Stimulated activated naive CD8-positive, alpha-beta T cell treated with anti-CD3 and anti-CD28 coated beads, Interleukin-15, amount 100 ng/mL, for 72 hours (primary cell): ENCODE measurements at regions not wholly inside any gene's neighbourhood (a gene's known extent, or its start where the extent isn't known, plus 50 kb on each side); places are given as distances from the start of the nearest gene placed in this dataset.

ENCODE experiments used
- ATAC-seq: fragments of 150-1000 bp; cut with Tn5 transposase; 2 replicates; pipeline ENCODE4 v1.10.0; 2021; ENCODE audit warnings: mild to moderate bottlenecking, moderate library complexity
- DNase-seq, 2 donors: peaks; one replicate each; pipeline ENCODE4 v3.0.0; 2021 to 2022
- H3K27ac Mint-ChIP-seq, 2 donors: one replicate each; pipeline ENCODE4 v1.8.0; 2022; ENCODE audit warnings: mild to moderate bottlenecking in 2 of 2, mixed read lengths in 2 of 2, moderate library complexity in 2 of 2
- H3K27me3 Mint-ChIP-seq: one replicate; pipeline ENCODE4 v1.8.0; 2022; ENCODE audit warnings: mixed read lengths
- H3K4me1 Mint-ChIP-seq: one replicate; pipeline ENCODE4 v1.8.0; 2022; ENCODE audit warnings: mild to moderate bottlenecking, mixed read lengths
- H3K4me3 Mint-ChIP-seq, 2 donors: one replicate each; pipeline ENCODE4 v1.8.0; 2022; ENCODE audit warnings: mild to moderate bottlenecking in 2 of 2, mixed read lengths in 2 of 2, moderate library complexity in 1 of 2
- H3K9me3 Mint-ChIP-seq, 2 donors: one replicate each; pipeline ENCODE4 v1.8.0; 2022; ENCODE audit warnings: mixed read lengths in 2 of 2

- Mint-ChIP-seq H3K9me3 (peaks cover 0 to 5% of the 10 kb centered on the region in 2 donors), H3K27ac (no peak overlapping the region), H3K4me3 (no peak overlapping the region), H3K27me3 (no peaks in the 10 kb centered on the region), H3K4me1 (no peaks in the 10 kb centered on the region)
- ATAC-seq (no peak), DNase-seq (no peak)
Measured at GRCh38 chrX:33277046-33277445, 65.7 kb upstream of the DMD start.

GRCh38 chrX:33273535-33273934, 62.2 kb upstream of the DMD start:
- DNase-seq = no peak
- peaks cover 0 to 5% of the 10 kb centered on the region in 2 donors for H3K9me3 Mint-ChIP-seq
- no peak for ATAC-seq
- H3K4me3 Mint-ChIP-seq = no peak overlapping the region
- no peaks in the 10 kb centered on the region for H3K27me3 Mint-ChIP-seq
- H3K27ac Mint-ChIP-seq = no peak overlapping the region
- no peaks in the 10 kb centered on the region for H3K4me1 Mint-ChIP-seq

GRCh38 chrX:33272986-33273385, 61.6 kb upstream of the DMD start:
- H3K4me1 Mint-ChIP-seq = no peaks in the 10 kb centered on the region
- no peak overlapping the region for H3K4me3 Mint-ChIP-seq
- DNase-seq = no peak
- H3K9me3 Mint-ChIP-seq = peaks cover 0 to 5% of the 10 kb centered on the region in 2 donors
- no peak for ATAC-seq
- H3K27me3 Mint-ChIP-seq = no peaks in the 10 kb centered on the region
- H3K27ac Mint-ChIP-seq = no peak overlapping the region
